ENCODE measurements at regions not wholly inside any gene's neighbourhood (a gene's known extent, or its start where the extent isn't known, plus 50 kb on each side); places are given as distances from the start of the nearest gene placed in this dataset.

DNA sequence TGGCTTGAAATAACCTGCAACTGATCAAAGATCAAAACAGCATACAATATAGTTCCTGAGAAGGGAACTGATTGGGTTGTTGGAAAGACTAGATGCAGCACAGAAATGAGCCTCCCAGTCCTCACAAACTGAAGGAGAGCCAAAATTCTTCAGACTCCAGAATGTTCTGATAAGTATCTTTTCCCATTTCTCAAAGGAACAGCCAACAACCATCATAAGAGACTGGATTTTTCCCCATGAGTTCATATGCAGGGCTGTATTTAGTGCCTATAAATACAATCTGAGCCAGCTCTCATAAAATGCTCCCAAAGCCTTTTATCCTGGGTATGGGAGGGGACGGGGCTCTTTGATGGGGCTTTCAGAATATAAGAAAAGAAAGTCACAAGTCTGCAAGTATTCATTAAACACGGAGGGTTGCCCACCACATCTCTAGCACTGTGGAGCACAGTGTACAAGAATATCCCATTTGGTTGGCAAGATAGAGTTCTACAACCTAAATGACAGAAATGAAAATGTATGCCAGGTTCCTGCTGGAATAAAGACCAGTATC is 50.7 kb upstream of the LYVE1 start:
- Histone ChIP-seq H3K27ac (replicated peaks) (peak overlapping the region; percentile 27), H3K9me3 (replicated peaks) (peaks cover 4% of the 10 kb centered on the region), H3K4me1 (peaks cover 8% of the 10 kb centered on the region), H3K27me3 (ENCODE audit: low read depth) (no peaks in the 10 kb centered on the region), H3K36me3 (no peaks in the 10 kb centered on the region), H3K4me3 (no peak overlapping the region)
- no peak for DNase-seq
- intact Hi-C loops (cut with micrococcal nuclease): no loop called here
- TF ChIP-seq, protein P1, sequence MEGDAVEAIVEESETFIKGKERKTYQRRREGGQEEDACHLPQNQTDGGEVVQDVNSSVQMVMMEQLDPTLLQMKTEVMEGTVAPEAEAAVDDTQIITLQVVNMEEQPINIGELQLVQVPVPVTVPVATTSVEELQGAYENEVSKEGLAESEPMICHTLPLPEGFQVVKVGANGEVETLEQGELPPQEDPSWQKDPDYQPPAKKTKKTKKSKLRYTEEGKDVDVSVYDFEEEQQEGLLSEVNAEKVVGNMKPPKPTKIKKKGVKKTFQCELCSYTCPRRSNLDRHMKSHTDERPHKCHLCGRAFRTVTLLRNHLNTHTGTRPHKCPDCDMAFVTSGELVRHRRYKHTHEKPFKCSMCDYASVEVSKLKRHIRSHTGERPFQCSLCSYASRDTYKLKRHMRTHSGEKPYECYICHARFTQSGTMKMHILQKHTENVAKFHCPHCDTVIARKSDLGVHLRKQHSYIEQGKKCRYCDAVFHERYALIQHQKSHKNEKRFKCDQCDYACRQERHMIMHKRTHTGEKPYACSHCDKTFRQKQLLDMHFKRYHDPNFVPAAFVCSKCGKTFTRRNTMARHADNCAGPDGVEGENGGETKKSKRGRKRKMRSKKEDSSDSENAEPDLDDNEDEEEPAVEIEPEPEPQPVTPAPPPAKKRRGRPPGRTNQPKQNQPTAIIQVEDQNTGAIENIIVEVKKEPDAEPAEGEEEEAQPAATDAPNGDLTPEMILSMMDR (IDR thresholded peaks at IDR 0.05; ENCODE audit: borderline replicate concordance): no peak

DNA sequence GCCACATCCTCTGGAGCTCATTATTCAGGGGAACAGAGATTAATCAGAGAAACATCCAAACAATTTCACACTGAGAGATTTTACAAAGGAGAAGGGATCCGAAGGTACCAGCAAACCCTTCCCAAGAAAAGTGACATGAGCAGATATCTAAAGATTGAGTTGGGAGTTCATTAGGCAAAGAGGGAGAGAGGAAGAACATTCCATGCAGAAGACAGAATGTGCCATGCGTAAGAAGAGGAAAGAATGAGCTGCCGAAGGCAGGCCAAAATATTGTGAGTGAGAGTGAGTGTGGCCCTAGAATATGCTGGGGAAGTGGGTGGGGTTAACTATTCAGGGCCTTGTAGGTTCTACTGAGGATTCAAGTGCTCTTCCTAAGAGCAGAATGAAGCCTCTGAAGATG is 50.0 kb upstream of the LYVE1 start:
- Histone ChIP-seq H3K27ac (replicated peaks) (peak overlapping the region; percentile 11), H3K36me3 (no peaks in the 10 kb centered on the region), H3K9me3 (replicated peaks) (peaks cover 7% of the 10 kb centered on the region), H3K4me1 (peaks cover 8% of the 10 kb centered on the region), H3K27me3 (ENCODE audit: low read depth) (no peaks in the 10 kb centered on the region), H3K4me3 (no peak overlapping the region)
- TF ChIP-seq, protein P1 (IDR thresholded peaks at IDR 0.05; ENCODE audit: borderline replicate concordance): no peak
- no peak for DNase-seq
- intact Hi-C loops (cut with micrococcal nuclease): no loop called here

All from left ventricle myocardium inferior (tissue), 1 donor.